Activated T-cell treated with anti-CD3 and anti-CD28 coated beads, Interleukin-2, amount 50 U/mL, for 72 hours (primary cell): ENCODE measurements at regions not wholly inside any gene's neighbourhood (a gene's known extent, or its start where the extent isn't known, plus 50 kb on each side); places are given as distances from the start of the nearest gene placed in this dataset.

ENCODE experiments used
- ATAC-seq, 2 donors: fragments of 150-1000 bp; cut with Tn5 transposase; replicated peaks in 1 of 2; 2 replicates each; pipeline ENCODE4 v1.10.0; 2021; ENCODE audit warnings: moderate library complexity in 2 of 2, mild to moderate bottlenecking in 1 of 2
- DNase-seq, 2 donors: peaks; one replicate each; pipeline ENCODE4 v3.0.0; 2021 to 2022; ENCODE audit warnings: mixed read lengths in 1 of 2
- H3K27ac Mint-ChIP-seq: one replicate; pipeline ENCODE4 v1.8.0; 2022; ENCODE audit warnings: mild to moderate bottlenecking, moderate library complexity, mixed read lengths
- H3K27me3 Mint-ChIP-seq: one replicate; pipeline ENCODE4 v1.8.0; 2022; ENCODE audit warnings: low read depth, mixed read lengths
- H3K36me3 Mint-ChIP-seq, 2 donors: one replicate each; pipeline ENCODE4 v1.8.0; 2022; ENCODE audit warnings: mixed read lengths in 2 of 2, mild to moderate bottlenecking in 1 of 2; ENCODE audit not compliant: insufficient read depth in 2 of 2
- H3K4me1 Mint-ChIP-seq: one replicate; pipeline ENCODE4 v1.8.0; 2022; ENCODE audit warnings: low read depth, mixed read lengths
- H3K4me3 Mint-ChIP-seq, 2 donors: one replicate each; pipeline ENCODE4 v1.8.0; 2022; ENCODE audit warnings: mild to moderate bottlenecking in 2 of 2, mixed read lengths in 2 of 2, moderate library complexity in 2 of 2
- H3K9me3 Mint-ChIP-seq, 2 donors: one replicate each; pipeline ENCODE4 v1.8.0; 2022; ENCODE audit warnings: mixed read lengths in 2 of 2

DNA sequence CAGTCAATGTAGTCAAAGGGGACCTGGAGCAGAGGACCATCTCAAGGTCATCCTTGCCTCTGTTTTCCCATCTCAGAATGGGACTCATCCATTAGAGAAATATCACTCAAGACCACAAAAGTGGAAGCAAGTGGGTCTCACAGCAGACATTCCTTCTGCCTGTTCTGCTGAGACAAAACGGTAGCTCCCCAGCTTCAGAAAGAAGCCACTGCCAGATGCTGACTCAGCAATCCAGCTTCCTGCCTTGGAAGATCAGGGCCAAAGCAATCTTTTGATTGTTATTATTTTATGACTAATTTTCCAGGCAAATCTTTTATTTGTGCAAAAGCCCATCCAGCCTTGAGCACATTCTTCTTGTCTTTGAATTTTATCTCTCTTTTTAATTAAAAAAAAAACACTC, 86.8 kb downstream of the CCT6B start:
- peaks cover 0 to 1% of the 10 kb centered on the region in 2 donors for H3K36me3 Mint-ChIP-seq
- no peaks in the 10 kb centered on the region for H3K4me1 Mint-ChIP-seq
- DNase-seq (no peak), ATAC-seq (no peak)
- H3K9me3 Mint-ChIP-seq = peaks cover 0 to 2% of the 10 kb centered on the region in 2 donors
- no peak overlapping the region for H3K27ac Mint-ChIP-seq
- no peaks in the 10 kb centered on the region for H3K27me3 Mint-ChIP-seq
- H3K4me3 Mint-ChIP-seq = no peak overlapping the region

DNA sequence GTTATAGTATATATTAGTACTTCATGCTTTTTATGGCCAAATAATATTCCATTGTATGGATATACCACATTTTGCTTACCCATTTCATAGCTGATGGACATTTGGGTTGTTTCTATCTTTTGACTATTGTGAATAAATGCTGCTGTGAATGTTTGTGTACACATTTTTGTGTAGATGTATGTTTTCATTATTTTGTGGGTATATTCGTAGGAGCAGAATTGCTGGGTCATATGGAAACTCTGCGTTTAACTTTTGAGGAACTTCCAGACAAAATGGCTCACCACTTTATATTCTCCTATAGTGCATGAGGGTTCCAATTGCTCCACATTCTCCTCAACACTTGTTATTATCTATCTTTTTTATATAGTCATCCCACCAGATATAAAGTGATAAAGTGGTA, 88.6 kb downstream of the CCT6B start:
- H3K27ac Mint-ChIP-seq = no peak overlapping the region
- no peaks in the 10 kb centered on the region for H3K4me1 Mint-ChIP-seq
- H3K9me3 Mint-ChIP-seq = peaks cover 0 to 6% of the 10 kb centered on the region in 2 donors
- no peak for ATAC-seq
- H3K27me3 Mint-ChIP-seq = no peaks in the 10 kb centered on the region
- DNase-seq = no peak
- H3K4me3 Mint-ChIP-seq = no peak overlapping the region
- peaks cover 1 to 2% of the 10 kb centered on the region in 2 donors for H3K36me3 Mint-ChIP-seq

GRCh38 chr17:34869641-34870040, 91.6 kb downstream of the CCT6B start:
- no peak for ATAC-seq
- no peak for DNase-seq
- peaks cover 0 to 6% of the 10 kb centered on the region in 2 donors for H3K9me3 Mint-ChIP-seq
- peaks cover 1 to 2% of the 10 kb centered on the region in 2 donors for H3K36me3 Mint-ChIP-seq
- no peaks in the 10 kb centered on the region for H3K27me3 Mint-ChIP-seq
- no peak overlapping the region for H3K4me3 Mint-ChIP-seq
- no peaks in the 10 kb centered on the region for H3K4me1 Mint-ChIP-seq
- no peak overlapping the region for H3K27ac Mint-ChIP-seq

DNA sequence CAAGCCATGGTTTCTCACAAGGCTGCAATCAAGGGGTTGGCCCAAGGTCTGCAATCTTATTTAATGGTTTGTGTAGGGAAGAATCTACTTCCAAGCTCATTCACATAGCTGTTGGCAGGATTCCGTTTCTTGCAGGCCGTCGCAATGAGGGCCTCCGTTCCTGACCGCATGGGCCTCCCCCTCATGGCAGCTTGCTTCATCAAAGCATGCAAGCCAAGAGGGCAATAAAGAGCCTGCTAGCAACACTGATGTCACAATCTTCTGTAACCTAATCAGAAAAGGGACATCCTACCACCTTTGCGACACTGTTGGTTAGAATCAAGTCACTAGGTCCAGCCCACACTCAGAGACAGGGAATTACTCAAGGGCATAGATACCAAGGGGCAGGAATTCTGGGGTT, 95.5 kb downstream of the CCT6B start:
- peaks cover under 1% of the 10 kb centered on the region for H3K27me3 Mint-ChIP-seq
- no peak for DNase-seq
- no peak overlapping the region for H3K4me3 Mint-ChIP-seq
- H3K4me1 Mint-ChIP-seq = no peaks in the 10 kb centered on the region
- H3K36me3 Mint-ChIP-seq = peaks cover 0 to 2% of the 10 kb centered on the region in 2 donors
- peaks cover 0 to 4% of the 10 kb centered on the region in 2 donors for H3K9me3 Mint-ChIP-seq
- ATAC-seq = no peak
- H3K27ac Mint-ChIP-seq = no peak overlapping the region

- DNase-seq (no peak), ATAC-seq (no peak)
- Mint-ChIP-seq H3K27ac (no peak overlapping the region), H3K9me3 (no peaks in the 10 kb centered on the region), H3K4me1 (peaks cover 23% of the 10 kb centered on the region), H3K36me3 (no peaks in the 10 kb centered on the region), H3K4me3 (no peak overlapping the region), H3K27me3 (peaks cover 10% of the 10 kb centered on the region)
These were observed 98.9 kb downstream of the CCT6B start for GRCh38 chr17:34862384-34862783.

- Mint-ChIP-seq H3K4me3 (no peak overlapping the region), H3K36me3 (no peaks in the 10 kb centered on the region), H3K27ac (no peak overlapping the region), H3K9me3 (no peaks in the 10 kb centered on the region), H3K4me1 (peaks cover 23% of the 10 kb centered on the region), H3K27me3 (peaks cover 14% of the 10 kb centered on the region)
- DNase-seq (no peak), ATAC-seq (no peak)
These were observed 99.4 kb downstream of the CCT6B start for GRCh38 chr17:34861864-34862263.

DNA sequence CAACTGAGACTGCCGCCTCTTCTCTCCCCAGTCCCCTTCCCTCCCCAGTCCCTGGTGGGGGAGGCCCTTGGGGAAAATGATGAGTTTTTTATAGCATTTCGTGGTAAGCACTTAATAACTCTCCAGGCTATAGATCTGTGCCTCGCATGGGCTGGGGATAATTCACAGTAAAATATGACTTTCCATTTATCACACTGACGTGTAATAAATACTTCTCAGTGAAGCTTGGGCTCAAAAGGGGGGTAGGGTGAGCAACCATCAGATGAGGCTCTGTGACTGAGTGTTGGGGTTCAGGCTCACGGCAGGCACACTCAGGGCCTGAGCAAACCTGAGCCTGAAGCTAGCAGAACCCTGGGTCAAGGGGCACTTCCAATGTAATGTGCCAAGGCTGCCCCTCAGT, 101.6 kb downstream of the CCT6B start:
- Mint-ChIP-seq H3K36me3 (no peaks in the 10 kb centered on the region), H3K27me3 (peaks cover 29% of the 10 kb centered on the region), H3K4me3 (peak overlapping the region in 1 of 2 donors; percentile 47), H3K27ac (no peak overlapping the region), H3K4me1 (peaks cover 23% of the 10 kb centered on the region), H3K9me3 (no peaks in the 10 kb centered on the region)
- DNase-seq (no peak), ATAC-seq (peak; percentile 46 to 50)

- Mint-ChIP-seq H3K27ac (peak overlapping the region; percentile 39), H3K4me1 (peaks cover 23% of the 10 kb centered on the region), H3K27me3 (peaks cover 33% of the 10 kb centered on the region), H3K36me3 (no peaks in the 10 kb centered on the region), H3K9me3 (no peaks in the 10 kb centered on the region), H3K4me3 (peak overlapping the region; percentile 47 to 69)
- DNase-seq (no peak), ATAC-seq (peak; percentile 64 to 74)
These were observed 102.4 kb downstream of the CCT6B start for GRCh38 chr17:34858591-34859565.

- Mint-ChIP-seq H3K4me3 (no peak overlapping the region), H3K9me3 (no peaks in the 10 kb centered on the region), H3K4me1 (peaks cover 9% of the 10 kb centered on the region), H3K27ac (no peak overlapping the region), H3K36me3 (no peaks in the 10 kb centered on the region), H3K27me3 (peaks cover 23% of the 10 kb centered on the region)
- DNase-seq (no peak), ATAC-seq (no peak)
These were observed 107.3 kb downstream of the CCT6B start for GRCh38 chr17:34853924-34854323.

DNA sequence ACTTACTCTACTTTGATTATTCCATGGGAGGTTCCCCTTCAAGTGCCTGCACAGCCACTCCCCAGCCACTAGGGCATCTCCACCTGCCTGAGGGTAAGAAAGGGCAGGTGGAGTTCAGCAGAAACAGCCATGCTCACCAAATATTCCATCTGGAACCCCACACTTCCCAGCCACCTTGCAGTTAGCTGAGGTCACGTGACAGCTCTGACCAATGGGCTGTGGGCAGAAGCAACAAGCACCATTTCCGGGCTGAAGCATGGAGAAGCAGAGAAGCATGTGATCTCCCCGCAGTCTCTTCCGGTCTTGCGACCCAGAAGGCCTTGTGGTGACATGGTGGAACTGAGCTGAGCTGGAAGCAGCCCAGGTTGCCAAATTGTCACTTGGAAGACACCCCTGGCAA, 108.6 kb downstream of the CCT6B start:
- H3K4me3 Mint-ChIP-seq = no peak overlapping the region
- DNase-seq (no peak), ATAC-seq (no peak)
- H3K4me1 Mint-ChIP-seq = no peaks in the 10 kb centered on the region
- H3K36me3 Mint-ChIP-seq = no peaks in the 10 kb centered on the region
- no peaks in the 10 kb centered on the region for H3K9me3 Mint-ChIP-seq
- H3K27ac Mint-ChIP-seq = no peak overlapping the region
- H3K27me3 Mint-ChIP-seq = peaks cover 23% of the 10 kb centered on the region

DNA sequence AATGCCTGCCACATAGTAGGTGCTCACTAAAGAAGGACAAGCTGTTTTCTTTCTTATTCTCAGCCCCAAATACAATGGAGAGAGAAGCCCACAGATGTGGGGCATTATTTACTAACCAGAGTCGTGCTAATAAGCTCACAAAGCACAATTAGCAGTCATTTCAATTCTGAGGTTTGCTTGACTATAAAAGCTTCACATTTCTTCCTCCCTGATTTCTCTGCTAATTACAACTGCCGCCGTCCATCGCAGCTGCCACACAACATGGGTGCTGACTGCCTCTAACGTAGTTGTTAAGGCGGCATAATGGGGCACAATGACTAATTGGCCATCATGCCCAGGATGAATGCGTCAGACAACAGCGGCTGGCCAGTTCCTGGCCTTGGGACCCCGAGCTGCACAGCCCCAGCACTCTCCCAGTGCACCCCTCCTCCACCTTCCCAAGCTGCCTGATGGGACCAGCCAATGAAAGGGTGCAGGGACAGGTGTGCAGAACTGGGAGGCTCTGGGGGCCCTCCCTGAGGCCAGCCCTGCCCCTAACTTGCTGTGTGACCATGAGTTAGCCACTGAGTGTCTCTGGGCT, 109.2 kb downstream of the CCT6B start:
- no peak for DNase-seq
- H3K9me3 Mint-ChIP-seq = no peaks in the 10 kb centered on the region
- no peaks in the 10 kb centered on the region for H3K36me3 Mint-ChIP-seq
- H3K4me1 Mint-ChIP-seq = no peaks in the 10 kb centered on the region
- H3K27me3 Mint-ChIP-seq = peaks cover 20% of the 10 kb centered on the region
- no peak overlapping the region for H3K27ac Mint-ChIP-seq
- ATAC-seq = no peak
- no peak overlapping the region for H3K4me3 Mint-ChIP-seq

DNA sequence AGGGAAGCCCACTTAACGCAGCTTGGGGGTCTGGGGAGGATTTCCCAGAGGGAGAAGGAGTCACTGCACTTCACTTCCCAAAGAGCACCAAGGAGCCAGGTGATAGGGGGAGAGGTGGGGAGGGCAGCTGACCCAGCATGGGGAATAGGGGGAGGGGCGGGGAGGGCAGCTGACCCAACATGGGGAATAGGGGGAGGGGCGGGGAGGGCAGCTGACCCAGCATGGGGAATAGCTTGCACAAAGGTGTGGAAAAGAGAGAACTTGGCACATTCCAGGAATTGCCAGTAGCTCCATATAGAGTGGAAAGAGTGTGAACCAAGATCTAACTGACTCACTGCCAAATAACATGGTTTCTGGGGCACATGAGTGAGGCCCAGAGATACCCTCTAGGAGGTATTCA, 110.3 kb downstream of the CCT6B start:
- DNase-seq (no peak), ATAC-seq (no peak)
- Mint-ChIP-seq H3K36me3 (no peaks in the 10 kb centered on the region), H3K27ac (no peak overlapping the region), H3K27me3 (peaks cover 16% of the 10 kb centered on the region), H3K9me3 (no peaks in the 10 kb centered on the region), H3K4me1 (no peaks in the 10 kb centered on the region), H3K4me3 (no peak overlapping the region)

- DNase-seq (no peak), ATAC-seq (no peak)
- Mint-ChIP-seq H3K27me3 (peaks cover 8% of the 10 kb centered on the region), H3K4me1 (no peaks in the 10 kb centered on the region), H3K9me3 (no peaks in the 10 kb centered on the region), H3K36me3 (no peaks in the 10 kb centered on the region), H3K4me3 (no peak overlapping the region), H3K27ac (no peak overlapping the region)
These were observed 111.2 kb downstream of the CCT6B start for GRCh38 chr17:34850023-34850422.
